ENCODE measurements at regions not wholly inside any gene's neighbourhood (a gene's known extent, or its start where the extent isn't known, plus 50 kb on each side); places are given as distances from the start of the nearest gene placed in this dataset.

DNA sequence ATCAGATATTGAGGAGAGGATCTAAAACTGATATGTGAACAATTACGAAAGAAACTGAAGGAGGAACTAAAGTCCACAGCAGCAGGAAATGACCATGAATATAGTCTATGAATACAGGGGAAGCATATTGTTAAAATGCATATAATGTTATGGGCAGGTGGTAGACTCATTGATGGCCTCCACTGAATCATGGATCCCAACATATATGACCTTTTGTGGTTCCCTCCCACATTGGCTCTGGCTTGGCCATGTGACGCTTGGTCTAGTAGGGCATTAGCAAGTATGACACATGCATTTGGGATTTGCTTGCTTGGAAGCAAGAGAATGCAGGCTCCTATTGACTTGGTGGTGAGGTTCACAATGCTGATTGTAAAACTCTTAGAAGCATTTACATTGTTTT is 55.2 kb upstream of the RAB18 start:
- TF ChIP-seq POLR2AphosphoS5 (IDR thresholded peaks at IDR 0.05) (no peak), POLR2A (IDR thresholded peaks at IDR 0.05) (no peak)
- TF ChIP-seq, protein P1, sequence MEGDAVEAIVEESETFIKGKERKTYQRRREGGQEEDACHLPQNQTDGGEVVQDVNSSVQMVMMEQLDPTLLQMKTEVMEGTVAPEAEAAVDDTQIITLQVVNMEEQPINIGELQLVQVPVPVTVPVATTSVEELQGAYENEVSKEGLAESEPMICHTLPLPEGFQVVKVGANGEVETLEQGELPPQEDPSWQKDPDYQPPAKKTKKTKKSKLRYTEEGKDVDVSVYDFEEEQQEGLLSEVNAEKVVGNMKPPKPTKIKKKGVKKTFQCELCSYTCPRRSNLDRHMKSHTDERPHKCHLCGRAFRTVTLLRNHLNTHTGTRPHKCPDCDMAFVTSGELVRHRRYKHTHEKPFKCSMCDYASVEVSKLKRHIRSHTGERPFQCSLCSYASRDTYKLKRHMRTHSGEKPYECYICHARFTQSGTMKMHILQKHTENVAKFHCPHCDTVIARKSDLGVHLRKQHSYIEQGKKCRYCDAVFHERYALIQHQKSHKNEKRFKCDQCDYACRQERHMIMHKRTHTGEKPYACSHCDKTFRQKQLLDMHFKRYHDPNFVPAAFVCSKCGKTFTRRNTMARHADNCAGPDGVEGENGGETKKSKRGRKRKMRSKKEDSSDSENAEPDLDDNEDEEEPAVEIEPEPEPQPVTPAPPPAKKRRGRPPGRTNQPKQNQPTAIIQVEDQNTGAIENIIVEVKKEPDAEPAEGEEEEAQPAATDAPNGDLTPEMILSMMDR (IDR thresholded peaks at IDR 0.05), result no peak
